AG04449 (cell line): ENCODE measurements at regions not wholly inside any gene's neighbourhood (a gene's known extent, or its start where the extent isn't known, plus 50 kb on each side); places are given as distances from the start of the nearest gene placed in this dataset.

Source experiments
- CTCF ChIA-PET: fragments of 350-600 bp; formaldehyde crosslinking; extraction: SDS; loops from one replicate; lab custom pipeline; 2021; ENCODE audit warnings: antibody characterized with exemption; lab: Yijun Ruan, JAX
- POLR2A ChIA-PET: fragments of 400-600, 350-600 bp; formaldehyde crosslinking; extraction: SDS; loops from one replicate; lab custom pipeline; 2020; ENCODE audit warnings: antibody characterized with exemption, inconsistent platforms; lab: Yijun Ruan, JAX
- DNase-seq: peaks from one replicate; pipeline ENCODE4 v3.0.0-alpha.2; 2010; ENCODE audit warnings: low read depth, low spot score
- H3K4me3 ChIP-seq: 2 replicates; pipeline ENCODE4 v1.5.1; 2011; ENCODE audit warnings: low read depth, mild to moderate bottlenecking, control low read depth, low read length
- CTCF ChIP-seq: IDR thresholded peaks from one replicate; pipeline ENCODE4 v1.5.1; 2011; ENCODE audit warnings: mild to moderate bottlenecking, moderate library complexity, low read length, control low read depth, inconsistent platforms; ENCODE audit not compliant: insufficient read depth; ENCODE audit errors: missing control alignments

GRCh38 chr18:42446195-42446594, 491.2 kb downstream of the PIK3C3 start:
- no peak for DNase-seq
- POLR2A ChIA-PET: no interaction called here
- H3K4me3 ChIP-seq: no peak overlapping the region
- CTCF ChIA-PET: no interaction called here
- TF ChIP-seq CTCF: no peak

GRCh38 chr18:42447688-42448087, 492.7 kb downstream of the PIK3C3 start:
- no peak for DNase-seq
- H3K4me3 ChIP-seq: no peak overlapping the region
- no peak for TF ChIP-seq CTCF
- ChIA-PET CTCF (no interaction called here), POLR2A (no interaction called here)

GRCh38 chr18:42458226-42458625, 503.2 kb downstream of the PIK3C3 start:
- POLR2A ChIA-PET: no interaction called here

GRCh38 chr18:42459873-42460272, 504.8 kb downstream of the PIK3C3 start:
- TF ChIP-seq CTCF: no peak
- CTCF ChIA-PET: no interaction called here
- POLR2A ChIA-PET: no interaction called here
- DNase-seq: no peak
- no peak overlapping the region for H3K4me3 ChIP-seq

More at GRCh38 chr18:42458226-42458625, 503.2 kb downstream of the PIK3C3 start:
- TF ChIP-seq CTCF: no peak
- H3K4me3 ChIP-seq: no peak overlapping the region
- CTCF ChIA-PET: no interaction called here
- no peak for DNase-seq

- no peak for TF ChIP-seq CTCF
- ChIA-PET CTCF (no interaction called here), POLR2A (no interaction called here)
- no peak for DNase-seq
- H3K4me3 ChIP-seq: no peak overlapping the region
Observed at GRCh38 chr18:42471885-42472284, 516.9 kb downstream of the PIK3C3 start.

- no peak for TF ChIP-seq CTCF
- ChIA-PET POLR2A (no interaction called here), CTCF (no interaction called here)
- H3K4me3 ChIP-seq: no peak overlapping the region
- DNase-seq: no peak
Observed at GRCh38 chr18:42473611-42474010, 518.6 kb downstream of the PIK3C3 start.
